ENCODE measurements at regions not wholly inside any gene's neighbourhood (a gene's known extent, or its start where the extent isn't known, plus 50 kb on each side); places are given as distances from the start of the nearest gene placed in this dataset.
A peak's percentile ranks its signal among the peaks of the same experiment; 100 is the strongest.

DNA sequence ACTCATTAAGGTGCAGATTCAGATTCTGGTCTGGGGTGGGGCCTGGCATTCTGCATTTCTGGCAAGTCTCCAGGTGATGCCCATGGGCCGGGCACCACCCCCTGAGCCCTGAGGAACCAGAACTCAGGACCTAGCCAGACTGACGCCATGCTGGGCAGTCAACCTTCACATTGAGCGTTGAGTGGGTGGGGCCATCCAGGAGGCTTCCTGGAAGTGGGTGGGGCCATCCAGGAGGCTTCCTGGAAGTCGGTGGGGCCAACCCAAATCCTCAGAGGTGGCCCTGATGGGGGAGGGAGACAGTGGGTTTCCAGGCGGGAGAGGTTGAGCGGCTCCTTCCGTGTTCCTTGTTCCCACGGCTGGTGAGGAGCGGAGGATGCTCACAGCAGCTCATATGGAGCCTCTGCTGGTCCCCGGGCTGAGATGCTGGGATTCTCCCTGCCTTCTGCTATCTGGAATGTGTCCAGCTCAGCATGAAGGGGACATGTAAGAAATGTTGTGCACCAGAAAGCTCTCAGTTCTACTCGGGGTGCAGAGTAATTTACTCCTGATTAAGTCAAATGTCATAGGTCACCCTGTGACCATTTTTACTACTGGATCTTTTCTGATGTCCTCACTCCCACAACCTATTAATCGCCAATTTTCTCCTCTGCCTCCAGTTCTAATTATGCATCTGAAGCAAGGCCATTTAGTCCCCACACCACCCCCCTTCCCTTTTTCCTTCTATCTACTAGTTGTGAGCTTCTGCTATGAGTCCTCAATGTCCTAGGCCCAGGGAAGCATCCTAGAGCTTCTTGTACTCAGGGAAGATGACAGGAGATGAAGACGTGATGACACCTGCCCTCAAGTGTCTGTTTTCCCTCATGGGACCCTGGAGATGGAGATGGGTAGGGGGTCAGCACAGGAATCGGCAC is 435.4 kb downstream of the PTPRU start:
- peak; percentile 25 for DNase-seq
- Mint-ChIP-seq H3K27ac (no peak overlapping the region), H3K36me3 (no peaks in the 10 kb centered on the region), H3K9me3 (ENCODE audit: low read depth) (no peaks in the 10 kb centered on the region), H3K27me3 (peaks cover 16% of the 10 kb centered on the region), H3K4me3 (no peak overlapping the region), H3K4me1 (no peaks in the 10 kb centered on the region)
- CTCF ChIA-PET: no interaction called here
- no peak for ATAC-seq

- CTCF ChIA-PET: no interaction called here
- Mint-ChIP-seq H3K9me3 (ENCODE audit: low read depth) (no peaks in the 10 kb centered on the region), H3K4me3 (no peak overlapping the region), H3K27me3 (peaks cover 23% of the 10 kb centered on the region), H3K4me1 (no peaks in the 10 kb centered on the region), H3K36me3 (no peaks in the 10 kb centered on the region), H3K27ac (no peak overlapping the region)
- ATAC-seq (no peak), DNase-seq (peak; percentile 32)
Observed at GRCh38 chr1:29670752-29671151, 434.4 kb downstream of the PTPRU start.

DNA sequence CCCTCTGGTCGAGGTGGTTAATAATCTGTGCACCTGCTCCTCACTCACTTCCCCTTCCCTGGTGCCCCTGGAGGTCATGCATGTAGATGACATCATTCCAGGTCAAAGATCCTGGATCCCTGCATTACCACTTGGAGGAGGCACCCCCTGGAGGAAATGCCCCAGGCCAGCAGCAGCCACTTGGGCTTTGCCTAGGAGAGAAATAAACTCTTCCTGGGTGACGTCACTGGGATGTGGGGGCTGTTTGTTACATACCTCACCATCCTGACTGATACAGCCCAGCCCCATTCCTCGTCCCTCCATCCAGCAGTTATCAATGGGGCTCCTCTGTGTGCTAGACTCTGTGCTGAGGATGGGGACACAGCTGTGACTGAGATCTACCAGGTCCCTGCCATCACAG is 433.6 kb downstream of the PTPRU start:
- ATAC-seq: no peak
- DNase-seq: peak; percentile 4
- no peaks in the 10 kb centered on the region for H3K36me3 Mint-ChIP-seq
- H3K4me1 Mint-ChIP-seq: no peaks in the 10 kb centered on the region
- CTCF ChIA-PET: no interaction called here
- H3K4me3 Mint-ChIP-seq: no peak overlapping the region
- no peak overlapping the region for H3K27ac Mint-ChIP-seq
- H3K27me3 Mint-ChIP-seq: peaks cover 31% of the 10 kb centered on the region
- no peaks in the 10 kb centered on the region for H3K9me3 Mint-ChIP-seq (ENCODE audit: low read depth)

DNA sequence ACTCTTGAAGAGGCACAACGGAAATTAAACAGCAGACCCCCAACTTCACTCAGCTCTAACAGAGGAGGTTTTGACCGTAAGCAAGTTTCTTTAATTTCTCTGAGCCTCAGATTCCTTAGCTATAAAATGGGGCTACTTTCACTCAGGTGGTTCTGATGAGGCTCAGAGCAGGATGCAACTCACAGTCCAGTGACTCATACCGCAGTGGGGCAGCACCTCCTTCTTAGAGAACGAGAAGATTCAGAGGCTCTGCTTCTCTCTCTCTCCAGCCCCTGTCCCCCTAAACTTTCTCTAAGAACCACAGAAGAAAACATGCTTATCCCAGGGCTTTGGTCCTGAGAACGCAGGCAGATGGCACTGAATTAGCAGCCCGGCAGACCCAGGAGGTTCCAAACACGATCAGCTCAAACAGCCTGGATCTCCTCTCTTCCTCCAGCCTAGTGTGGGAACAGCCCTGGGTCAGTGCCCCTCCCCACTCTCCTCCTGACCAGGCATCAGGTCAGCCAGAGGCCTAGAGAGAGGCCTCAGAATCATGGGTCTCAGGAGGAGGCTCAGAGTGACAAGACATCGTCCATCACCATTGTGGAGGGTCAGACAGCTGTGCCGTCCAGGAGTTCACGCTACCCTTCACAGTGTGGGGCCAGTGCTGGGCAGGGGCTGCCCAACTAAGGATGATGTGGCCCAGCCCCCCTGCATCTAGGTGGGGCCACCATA is 433.0 kb downstream of the PTPRU start:
- H3K4me1 Mint-ChIP-seq: no peaks in the 10 kb centered on the region
- ATAC-seq: no peak
- H3K27ac Mint-ChIP-seq: no peak overlapping the region
- peaks cover 34% of the 10 kb centered on the region for H3K27me3 Mint-ChIP-seq
- peak; percentile 28 for DNase-seq
- no peak overlapping the region for H3K4me3 Mint-ChIP-seq
- no peaks in the 10 kb centered on the region for H3K9me3 Mint-ChIP-seq (ENCODE audit: low read depth)
- CTCF ChIA-PET: no interaction called here
- no peaks in the 10 kb centered on the region for H3K36me3 Mint-ChIP-seq

DNA sequence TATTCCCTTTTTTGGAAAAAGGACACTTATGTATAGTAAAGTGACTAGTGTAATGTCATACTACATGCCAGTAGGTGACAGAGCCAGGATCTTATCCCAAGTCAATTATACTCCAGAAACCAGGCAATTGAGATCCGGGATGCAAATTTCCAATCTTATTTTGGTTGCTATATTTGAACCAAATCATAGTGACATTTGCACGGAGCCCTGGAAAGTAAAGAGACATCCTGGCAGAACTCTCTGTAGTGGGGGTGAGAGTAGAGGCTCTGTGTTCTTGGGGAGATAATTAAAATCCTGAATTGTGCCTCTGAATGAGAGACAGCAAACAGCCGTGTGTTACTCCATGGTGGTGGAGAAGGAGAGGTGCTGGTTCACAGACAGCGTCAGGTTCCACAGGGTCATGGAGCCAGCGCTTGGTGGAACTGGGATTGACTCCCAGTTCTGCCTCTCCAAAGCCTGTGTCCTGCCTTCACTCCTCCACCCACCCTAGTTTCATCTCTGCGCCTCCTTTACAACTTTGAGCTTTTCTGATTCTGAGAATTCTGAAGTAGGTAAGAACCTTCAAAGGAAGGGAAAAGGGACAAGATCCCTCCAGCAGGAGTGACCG is 432.3 kb downstream of the PTPRU start:
- H3K4me1 Mint-ChIP-seq: no peaks in the 10 kb centered on the region

DNA sequence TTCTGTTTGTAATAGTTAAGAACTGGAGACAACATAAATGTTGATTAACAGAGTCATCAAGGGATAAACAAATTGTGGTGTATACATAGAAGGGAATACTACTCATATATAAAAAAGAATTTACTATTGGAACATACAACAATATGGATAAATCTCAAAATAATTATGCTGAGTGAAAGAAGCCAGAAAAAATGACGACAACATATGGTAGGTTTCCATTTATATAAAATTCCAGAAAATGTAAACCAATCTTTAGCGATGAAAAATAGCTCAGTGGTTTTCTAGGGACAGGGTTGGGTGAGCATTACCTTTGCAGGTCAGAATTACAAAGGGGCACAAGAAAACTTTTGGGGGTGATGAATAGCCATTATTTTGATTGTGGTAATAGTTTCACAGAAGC is 431.6 kb downstream of the PTPRU start:
- H3K4me3 Mint-ChIP-seq: no peak overlapping the region
- DNase-seq (no peak), ATAC-seq (no peak)
- no peaks in the 10 kb centered on the region for H3K9me3 Mint-ChIP-seq (ENCODE audit: low read depth)
- H3K27me3 Mint-ChIP-seq: peaks cover 38% of the 10 kb centered on the region
- no peaks in the 10 kb centered on the region for H3K36me3 Mint-ChIP-seq
- H3K27ac Mint-ChIP-seq: no peak overlapping the region
- CTCF ChIA-PET: no interaction called here
- no peaks in the 10 kb centered on the region for H3K4me1 Mint-ChIP-seq

More for the DNA sequence above, 432.3 kb downstream of the PTPRU start:
- H3K36me3 Mint-ChIP-seq: no peaks in the 10 kb centered on the region
- ATAC-seq (no peak), DNase-seq (peak; percentile 8)
- peaks cover 34% of the 10 kb centered on the region for H3K27me3 Mint-ChIP-seq
- no peaks in the 10 kb centered on the region for H3K9me3 Mint-ChIP-seq (ENCODE audit: low read depth)
- H3K4me3 Mint-ChIP-seq: no peak overlapping the region
- CTCF ChIA-PET: no interaction called here
- no peak overlapping the region for H3K27ac Mint-ChIP-seq

DNA sequence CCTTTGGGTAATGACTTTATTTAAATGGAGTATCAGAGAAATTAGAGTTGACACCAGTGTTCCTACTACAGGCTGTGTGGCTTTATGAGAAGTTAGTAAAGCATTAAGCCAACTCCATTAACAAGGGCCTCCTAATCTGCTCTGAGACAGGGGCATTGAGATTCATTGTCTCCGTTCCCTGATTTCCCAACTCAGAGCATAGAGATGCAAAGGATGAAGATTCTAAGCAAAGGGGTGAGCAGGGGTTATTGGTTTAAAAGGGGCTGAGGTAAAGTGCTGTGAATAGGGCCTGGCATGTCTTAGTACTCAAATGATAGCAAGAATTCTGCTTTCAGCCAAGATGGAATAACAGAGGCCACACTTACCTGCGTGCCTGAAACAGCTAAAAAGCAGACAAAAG is 428.4 kb downstream of the PTPRU start:
- peaks cover 2% of the 10 kb centered on the region for H3K9me3 Mint-ChIP-seq (ENCODE audit: low read depth)
- no peak overlapping the region for H3K4me3 Mint-ChIP-seq
- no peaks in the 10 kb centered on the region for H3K4me1 Mint-ChIP-seq
- no peak overlapping the region for H3K27ac Mint-ChIP-seq
- H3K27me3 Mint-ChIP-seq: peaks cover 53% of the 10 kb centered on the region
- DNase-seq (peak; percentile 4), ATAC-seq (no peak)
- CTCF ChIA-PET: no interaction called here
- no peaks in the 10 kb centered on the region for H3K36me3 Mint-ChIP-seq

GRCh38 chr1:29658688-29659087 is 422.4 kb downstream of the PTPRU start:
- DNase-seq (no peak), ATAC-seq (no peak)
- Mint-ChIP-seq H3K4me3 (no peak overlapping the region), H3K27ac (no peak overlapping the region), H3K4me1 (no peaks in the 10 kb centered on the region), H3K9me3 (ENCODE audit: low read depth) (peaks cover 2% of the 10 kb centered on the region), H3K36me3 (no peaks in the 10 kb centered on the region), H3K27me3 (peaks cover 19% of the 10 kb centered on the region)
- CTCF ChIA-PET: no interaction called here

GRCh38 chr1:29657816-29658215 is 421.5 kb downstream of the PTPRU start:
- peaks cover 2% of the 10 kb centered on the region for H3K9me3 Mint-ChIP-seq (ENCODE audit: low read depth)
- DNase-seq (peak; percentile 26), ATAC-seq (no peak)
- CTCF ChIA-PET: no interaction called here
- peaks cover 15% of the 10 kb centered on the region for H3K27me3 Mint-ChIP-seq
- no peaks in the 10 kb centered on the region for H3K4me1 Mint-ChIP-seq
- no peak overlapping the region for H3K27ac Mint-ChIP-seq
- H3K36me3 Mint-ChIP-seq: no peaks in the 10 kb centered on the region
- no peak overlapping the region for H3K4me3 Mint-ChIP-seq

DNA sequence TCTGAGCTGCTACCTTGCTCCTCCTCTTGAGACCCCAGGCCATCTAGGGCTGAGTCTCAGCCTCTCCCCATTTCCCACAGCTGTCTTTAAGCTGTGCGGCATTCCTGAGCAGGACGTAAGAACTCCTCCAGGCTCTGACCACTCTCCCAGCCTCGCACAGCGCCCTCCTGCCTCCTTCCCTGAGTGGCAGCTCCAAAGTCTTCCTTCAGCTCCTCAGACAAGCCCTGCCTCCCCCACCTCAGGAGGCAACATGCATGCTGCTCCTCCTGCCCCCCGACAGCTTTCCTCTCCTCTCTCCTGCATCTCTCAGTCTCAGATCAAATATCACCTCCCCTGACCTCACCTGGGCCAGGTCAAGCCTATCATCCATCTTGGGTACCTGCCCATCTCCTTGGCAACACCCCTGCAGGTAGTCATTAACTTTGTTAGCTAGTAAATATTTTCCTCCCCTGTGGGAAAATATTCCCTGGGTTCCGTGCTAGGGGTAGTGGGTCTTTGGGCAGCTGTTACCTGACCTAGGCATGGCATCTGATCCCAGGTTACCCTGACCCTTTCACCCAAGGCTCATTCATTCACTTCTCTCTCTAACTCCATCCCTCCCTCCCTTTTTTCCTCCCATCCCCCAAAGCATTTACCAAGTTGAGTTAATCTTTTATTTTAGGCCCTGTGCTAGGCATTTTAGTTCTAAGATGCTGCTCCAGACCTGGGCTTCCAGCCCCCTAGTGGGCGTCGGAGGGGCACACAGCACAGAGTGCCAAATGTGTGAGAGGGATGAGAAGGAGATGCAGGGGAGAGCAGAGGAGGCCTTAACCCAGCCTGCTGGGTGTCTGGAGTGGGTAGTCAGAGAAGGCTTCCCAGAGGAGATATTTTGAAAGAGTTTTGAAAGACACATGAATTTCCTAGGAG is 419.9 kb downstream of the PTPRU start:
- no peaks in the 10 kb centered on the region for H3K36me3 Mint-ChIP-seq
- no peak overlapping the region for H3K27ac Mint-ChIP-seq
- no peaks in the 10 kb centered on the region for H3K4me1 Mint-ChIP-seq
- CTCF ChIA-PET: no interaction called here
- H3K4me3 Mint-ChIP-seq: no peak overlapping the region
- H3K9me3 Mint-ChIP-seq (ENCODE audit: low read depth): peaks cover 2% of the 10 kb centered on the region
- ATAC-seq (no peak), DNase-seq (peak; percentile 23)
- peaks cover 9% of the 10 kb centered on the region for H3K27me3 Mint-ChIP-seq

DNA sequence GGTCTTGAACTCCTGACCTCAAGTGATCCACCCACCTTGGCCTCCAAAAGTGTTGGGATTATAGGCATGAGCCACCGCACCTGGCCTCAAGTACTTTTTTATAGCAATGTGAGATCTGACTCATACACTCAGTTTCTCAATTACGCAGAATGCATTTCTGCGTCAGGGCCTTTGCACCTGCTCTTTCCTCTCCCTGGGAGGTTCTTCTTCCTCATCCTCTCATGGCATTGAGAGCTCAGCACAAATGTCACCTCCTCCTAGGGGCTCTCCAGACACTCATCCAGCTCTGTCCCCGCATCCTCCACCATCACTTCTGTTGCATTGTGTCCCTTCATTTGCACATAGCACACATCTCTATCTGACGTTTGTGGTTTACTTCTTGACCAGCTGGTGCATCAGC is 418.8 kb downstream of the PTPRU start:
- no peak overlapping the region for H3K27ac Mint-ChIP-seq
- peaks cover 3% of the 10 kb centered on the region for H3K27me3 Mint-ChIP-seq
- H3K36me3 Mint-ChIP-seq: no peaks in the 10 kb centered on the region
- no peak overlapping the region for H3K4me3 Mint-ChIP-seq
- DNase-seq (peak; percentile 14), ATAC-seq (no peak)
- H3K4me1 Mint-ChIP-seq: no peaks in the 10 kb centered on the region
- CTCF ChIA-PET: no interaction called here
- H3K9me3 Mint-ChIP-seq (ENCODE audit: low read depth): no peaks in the 10 kb centered on the region

GRCh38 chr1:29653886-29654450 is 417.6 kb downstream of the PTPRU start:
- H3K4me1 Mint-ChIP-seq: no peaks in the 10 kb centered on the region
- H3K27me3 Mint-ChIP-seq: peaks cover 2% of the 10 kb centered on the region
- no peaks in the 10 kb centered on the region for H3K36me3 Mint-ChIP-seq
- DNase-seq (peak; percentile 8), ATAC-seq (no peak)
- CTCF ChIA-PET: no interaction called here
- H3K9me3 Mint-ChIP-seq (ENCODE audit: low read depth): no peaks in the 10 kb centered on the region
- no peak overlapping the region for H3K27ac Mint-ChIP-seq
- H3K4me3 Mint-ChIP-seq: no peak overlapping the region

Measured in activated CD8-positive, alpha-beta memory T cell treated with anti-CD3 and anti-CD28 coated beads, Interleukin-2, amount 10 ng/mL, durations not matched to agents 7 days and 5 days (primary cell).